ENCODE measurements at regions not wholly inside any gene's neighbourhood (a gene's known extent, or its start where the extent isn't known, plus 50 kb on each side); places are given as distances from the start of the nearest gene placed in this dataset.

DNA sequence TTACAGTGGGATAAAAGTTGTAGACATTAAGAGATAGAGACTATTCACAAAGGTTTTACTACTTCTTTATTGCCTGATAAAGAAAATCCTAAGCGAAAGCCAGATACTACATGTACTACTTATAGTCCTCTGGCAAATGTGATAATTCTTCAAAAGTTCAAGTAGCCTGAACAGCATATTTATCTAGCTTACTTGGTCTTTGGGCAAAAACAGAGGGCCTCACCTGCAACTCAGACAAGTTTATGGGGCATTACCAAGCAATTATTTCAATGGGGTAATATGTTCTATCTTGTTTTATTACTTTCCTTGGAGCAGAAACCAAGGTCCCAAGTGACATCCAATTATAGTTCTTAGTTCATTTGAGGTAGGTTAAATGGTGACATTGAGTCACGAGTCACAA lies 390.1 kb upstream of the ARHGEF26 start:
- TF ChIP-seq, protein P1, sequence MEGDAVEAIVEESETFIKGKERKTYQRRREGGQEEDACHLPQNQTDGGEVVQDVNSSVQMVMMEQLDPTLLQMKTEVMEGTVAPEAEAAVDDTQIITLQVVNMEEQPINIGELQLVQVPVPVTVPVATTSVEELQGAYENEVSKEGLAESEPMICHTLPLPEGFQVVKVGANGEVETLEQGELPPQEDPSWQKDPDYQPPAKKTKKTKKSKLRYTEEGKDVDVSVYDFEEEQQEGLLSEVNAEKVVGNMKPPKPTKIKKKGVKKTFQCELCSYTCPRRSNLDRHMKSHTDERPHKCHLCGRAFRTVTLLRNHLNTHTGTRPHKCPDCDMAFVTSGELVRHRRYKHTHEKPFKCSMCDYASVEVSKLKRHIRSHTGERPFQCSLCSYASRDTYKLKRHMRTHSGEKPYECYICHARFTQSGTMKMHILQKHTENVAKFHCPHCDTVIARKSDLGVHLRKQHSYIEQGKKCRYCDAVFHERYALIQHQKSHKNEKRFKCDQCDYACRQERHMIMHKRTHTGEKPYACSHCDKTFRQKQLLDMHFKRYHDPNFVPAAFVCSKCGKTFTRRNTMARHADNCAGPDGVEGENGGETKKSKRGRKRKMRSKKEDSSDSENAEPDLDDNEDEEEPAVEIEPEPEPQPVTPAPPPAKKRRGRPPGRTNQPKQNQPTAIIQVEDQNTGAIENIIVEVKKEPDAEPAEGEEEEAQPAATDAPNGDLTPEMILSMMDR (IDR thresholded peaks at IDR 0.05): no peak
- TF ChIP-seq POLR2A (IDR thresholded peaks at IDR 0.05) (no peak), POLR2AphosphoS5 (IDR thresholded peaks at IDR 0.05) (no peak)
